Peyer's patch (tissue), 4 donors: ENCODE measurements at regions not wholly inside any gene's neighbourhood (a gene's known extent, or its start where the extent isn't known, plus 50 kb on each side); places are given as distances from the start of the nearest gene placed in this dataset.

Source experiments
- POLR2A ChIP-seq, 2 donors: fragments of 450-650 bp; IDR thresholded peaks; one replicate each; pipeline ENCODE4 v1.5.1; 2017; ENCODE audit warnings: antibody characterized with exemption in 2 of 2, mild to moderate bottlenecking in 2 of 2, moderate library complexity in 2 of 2
- TF ChIP-seq, protein P1 (sequence below), 6 experiments: fragments of 450-650 bp in 4 of 6; fragments of 200-600 bp in 2 of 6; sonication (generic) in 1 of 6; IDR thresholded peaks; one replicate each; pipeline ENCODE4 v1.5.1; 2017 to 2019; ENCODE audit warnings: antibody characterized with exemption in 6 of 6, mild to moderate bottlenecking in 3 of 6, moderate library complexity in 1 of 6

DNA sequence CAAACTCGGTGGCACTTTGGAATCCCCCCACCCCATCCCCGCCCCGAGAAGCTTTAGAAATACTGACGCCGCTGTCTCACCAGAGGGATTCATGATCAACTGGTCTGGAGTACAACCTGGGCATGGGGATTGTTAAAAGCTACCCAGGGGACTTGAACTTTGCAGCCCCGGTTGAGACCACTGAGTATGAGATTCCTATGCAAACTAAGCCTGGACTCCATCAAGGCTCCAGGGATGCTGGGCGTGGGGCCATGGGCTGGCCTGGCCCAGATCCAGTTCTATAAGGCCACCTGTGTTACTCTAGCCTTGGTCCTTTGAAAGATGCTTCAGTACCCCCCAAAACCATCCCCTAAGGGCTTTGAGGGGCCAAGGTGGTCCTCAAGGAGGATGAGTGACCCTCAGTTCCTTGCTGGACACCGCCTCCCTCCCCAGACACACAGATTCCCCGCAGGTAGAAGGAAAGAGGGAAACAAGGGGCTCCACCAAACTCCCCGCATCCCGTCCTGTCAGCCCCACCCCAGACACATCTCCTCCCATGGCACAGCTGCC, 68.5 kb downstream of the MRPL36 start:
- TF ChIP-seq, protein P1, sequence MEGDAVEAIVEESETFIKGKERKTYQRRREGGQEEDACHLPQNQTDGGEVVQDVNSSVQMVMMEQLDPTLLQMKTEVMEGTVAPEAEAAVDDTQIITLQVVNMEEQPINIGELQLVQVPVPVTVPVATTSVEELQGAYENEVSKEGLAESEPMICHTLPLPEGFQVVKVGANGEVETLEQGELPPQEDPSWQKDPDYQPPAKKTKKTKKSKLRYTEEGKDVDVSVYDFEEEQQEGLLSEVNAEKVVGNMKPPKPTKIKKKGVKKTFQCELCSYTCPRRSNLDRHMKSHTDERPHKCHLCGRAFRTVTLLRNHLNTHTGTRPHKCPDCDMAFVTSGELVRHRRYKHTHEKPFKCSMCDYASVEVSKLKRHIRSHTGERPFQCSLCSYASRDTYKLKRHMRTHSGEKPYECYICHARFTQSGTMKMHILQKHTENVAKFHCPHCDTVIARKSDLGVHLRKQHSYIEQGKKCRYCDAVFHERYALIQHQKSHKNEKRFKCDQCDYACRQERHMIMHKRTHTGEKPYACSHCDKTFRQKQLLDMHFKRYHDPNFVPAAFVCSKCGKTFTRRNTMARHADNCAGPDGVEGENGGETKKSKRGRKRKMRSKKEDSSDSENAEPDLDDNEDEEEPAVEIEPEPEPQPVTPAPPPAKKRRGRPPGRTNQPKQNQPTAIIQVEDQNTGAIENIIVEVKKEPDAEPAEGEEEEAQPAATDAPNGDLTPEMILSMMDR (IDR thresholded peaks at IDR 0.05) = no peak
- no peak for TF ChIP-seq POLR2A (IDR thresholded peaks at IDR 0.05)
